ENCODE measurements at regions not wholly inside any gene's neighbourhood (a gene's known extent, or its start where the extent isn't known, plus 50 kb on each side); places are given as distances from the start of the nearest gene placed in this dataset.

DNA sequence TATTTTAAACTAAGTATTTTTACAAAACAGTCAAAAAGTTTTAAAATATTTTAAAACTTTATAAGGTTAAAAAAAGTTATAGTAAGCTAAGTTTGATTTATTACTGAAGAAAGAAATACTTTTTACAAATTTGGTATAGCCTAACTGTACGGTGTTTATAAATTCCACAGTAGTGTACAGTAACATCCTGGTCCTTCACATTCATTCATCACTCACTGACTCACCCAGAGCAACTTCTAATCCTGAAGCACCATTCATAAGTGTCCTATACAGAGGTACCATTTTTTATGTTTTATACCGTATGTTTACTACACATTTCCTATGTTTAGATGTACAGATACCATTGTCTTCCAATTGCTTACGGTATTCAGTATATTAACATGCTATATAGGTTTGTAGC lies 170.0 kb downstream of the KLHL28 start:
- TF ChIP-seq, protein P1, sequence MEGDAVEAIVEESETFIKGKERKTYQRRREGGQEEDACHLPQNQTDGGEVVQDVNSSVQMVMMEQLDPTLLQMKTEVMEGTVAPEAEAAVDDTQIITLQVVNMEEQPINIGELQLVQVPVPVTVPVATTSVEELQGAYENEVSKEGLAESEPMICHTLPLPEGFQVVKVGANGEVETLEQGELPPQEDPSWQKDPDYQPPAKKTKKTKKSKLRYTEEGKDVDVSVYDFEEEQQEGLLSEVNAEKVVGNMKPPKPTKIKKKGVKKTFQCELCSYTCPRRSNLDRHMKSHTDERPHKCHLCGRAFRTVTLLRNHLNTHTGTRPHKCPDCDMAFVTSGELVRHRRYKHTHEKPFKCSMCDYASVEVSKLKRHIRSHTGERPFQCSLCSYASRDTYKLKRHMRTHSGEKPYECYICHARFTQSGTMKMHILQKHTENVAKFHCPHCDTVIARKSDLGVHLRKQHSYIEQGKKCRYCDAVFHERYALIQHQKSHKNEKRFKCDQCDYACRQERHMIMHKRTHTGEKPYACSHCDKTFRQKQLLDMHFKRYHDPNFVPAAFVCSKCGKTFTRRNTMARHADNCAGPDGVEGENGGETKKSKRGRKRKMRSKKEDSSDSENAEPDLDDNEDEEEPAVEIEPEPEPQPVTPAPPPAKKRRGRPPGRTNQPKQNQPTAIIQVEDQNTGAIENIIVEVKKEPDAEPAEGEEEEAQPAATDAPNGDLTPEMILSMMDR (conservative IDR thresholded peaks at IDR 0.05; ENCODE audit: low read depth, low read length): no peak
- TF ChIP-seq EZH2 (IDR thresholded peaks at IDR 0.05; ENCODE audit: borderline replicate concordance, low read depth, low read length, poor library complexity, severe bottlenecking): no peak
